Esophagus squamous epithelium (tissue), 5 donors: ENCODE measurements at regions not wholly inside any gene's neighbourhood (a gene's known extent, or its start where the extent isn't known, plus 50 kb on each side); places are given as distances from the start of the nearest gene placed in this dataset.
"Not testable (repeated sequence)": the region's sequence is repeated elsewhere in the genome, so short reads cannot be mapped to it uniquely, and the experiment has no call there.

Experiments used
- DNase-seq: peaks from one replicate; lab custom pipeline; 2025; lab: John Stamatoyannopoulos, UW
- H3K27ac ChIP-seq, 4 donors: fragments of 200-600 bp; sonication (generic); one replicate each; pipeline ENCODE4 v1.5.1; 2016 to 2019; ENCODE audit warnings: mild to moderate bottlenecking in 1 of 4
- H3K27me3 ChIP-seq, 4 donors: fragments of 200-600 bp; sonication (generic); 1 replicate in 3 of 4; 2 replicates in 1 of 4; pipeline versions ENCODE4 v1.5.1 to v1.6.0; 2017 to 2021; ENCODE audit warnings: antibody characterized with exemption in 1 of 4
- H3K36me3 ChIP-seq, 3 donors: fragments of 200-600 bp; sonication (generic); one replicate each; pipeline ENCODE4 v1.5.1; 2016 to 2019
- H3K4me1 ChIP-seq, 3 donors: fragments of 200-600 bp; sonication (generic); one replicate each; pipeline ENCODE4 v1.5.1; 2017 to 2019
- H3K4me3 ChIP-seq, 4 donors: fragments of 200-600 bp; sonication (generic); 1 replicate in 3 of 4; 2 replicates in 1 of 4; pipeline ENCODE4 v1.5.1; 2016 to 2019; ENCODE audit warnings: mild to moderate bottlenecking in 2 of 4, moderate library complexity in 1 of 4
- H3K9me3 ChIP-seq, 3 donors: fragments of 200-600 bp; sonication (generic); one replicate each; pipeline ENCODE4 v1.5.1; 2016 to 2019
- CTCF ChIP-seq, 6 experiments: fragments of 450-650 bp in 4 of 6; fragments of 200-600 bp in 2 of 6; sonication (generic) in 2 of 6; IDR thresholded peaks; one replicate each; pipeline ENCODE4 v1.5.1; 2016 to 2019; ENCODE audit warnings: antibody characterized with exemption in 6 of 6, mild to moderate bottlenecking in 4 of 6, moderate library complexity in 4 of 6
- POLR2A ChIP-seq, 4 donors: fragments of 450-650 bp; IDR thresholded peaks; one replicate each; pipeline ENCODE4 v1.6.1; 2017; ENCODE audit warnings: antibody characterized with exemption in 4 of 4, mild to moderate bottlenecking in 4 of 4, moderate library complexity in 3 of 4
- WGBS, 2 donors: methylation state at CpG; one replicate each; pipeline ENCODE4 v1.1.5; 2018; 5-methylcytosine and 5-hydroxymethylcytosine counted together
- intact Hi-C: fragments of 100-400 bp; cut with DNase I; formaldehyde crosslinking; loops from one replicate; pipeline ENCODE4 v1.15.0; 2022
- donor health status: DM: yes; HTN: yes; CAD: no.

GRCh38 chr6:68128211-68128610 is 506.9 kb upstream of the ADGRB3 start:
- no peak overlapping the region for H3K4me3 ChIP-seq
- H3K27ac ChIP-seq: no peak overlapping the region
- WGBS, 2 donors: 29% methylated on average over 2 of the region's 2 CpGs
- H3K9me3 ChIP-seq: peaks cover 0 to under 1% (median 0%) of the 10 kb centered on the region in 3 donors
- H3K36me3 ChIP-seq: no peaks in the 10 kb centered on the region
- DNase-seq: no peak
- H3K4me1 ChIP-seq: no peaks in the 10 kb centered on the region
- TF ChIP-seq CTCF (IDR thresholded peaks at IDR 0.05) (no peak), POLR2A (IDR thresholded peaks at IDR 0.05) (no peak)
- no peaks in the 10 kb centered on the region for H3K27me3 ChIP-seq
- intact Hi-C loops: no loop called here

- no peak overlapping the region for H3K4me3 ChIP-seq
- intact Hi-C loops: no loop called here
- no peak for DNase-seq
- no peaks in the 10 kb centered on the region for H3K27me3 ChIP-seq
- no peak overlapping the region for H3K27ac ChIP-seq
- H3K9me3 ChIP-seq: peaks cover 0 to 10% (median 0%) of the 10 kb centered on the region in 3 donors
- TF ChIP-seq CTCF (IDR thresholded peaks at IDR 0.05) (no peak), POLR2A (IDR thresholded peaks at IDR 0.05) (no peak)
- no peaks in the 10 kb centered on the region for H3K4me1 ChIP-seq
- 83 to 92% methylated on average over 4 of the region's 4 CpGs for WGBS, 2 donors
- no peaks in the 10 kb centered on the region for H3K36me3 ChIP-seq
These were observed 508.0 kb upstream of the ADGRB3 start for GRCh38 chr6:68127074-68127473.

GRCh38 chr6:68126089-68126749 is 508.9 kb upstream of the ADGRB3 start:
- Histone ChIP-seq H3K27me3 (no peaks in the 10 kb centered on the region), H3K27ac (no peak overlapping the region), H3K9me3 (peaks cover 0 to 19% (median 0%) of the 10 kb centered on the region in 3 donors), H3K4me3 (no peak overlapping the region), H3K4me1 (no peaks in the 10 kb centered on the region), H3K36me3 (no peaks in the 10 kb centered on the region)
- no peak for DNase-seq
- intact Hi-C loops: no loop called here
- WGBS, 2 donors: 88 to 90% methylated on average over 2 of the region's 2 CpGs
- TF ChIP-seq POLR2A (IDR thresholded peaks at IDR 0.05): no peak
- TF ChIP-seq CTCF (IDR thresholded peaks at IDR 0.05): no peak

GRCh38 chr6:68122975-68123374 is 512.1 kb upstream of the ADGRB3 start:
- intact Hi-C loops: not testable (repeated sequence)
- WGBS, 2 donors: 47 to 63% methylated on average over 2 of the region's 2 CpGs

GRCh38 chr6:68122032-68122431 is 513.0 kb upstream of the ADGRB3 start:
- intact Hi-C loops: no loop called here
- Histone ChIP-seq H3K36me3 (no peaks in the 10 kb centered on the region), H3K9me3 (peaks cover 0 to 23% (median 0%) of the 10 kb centered on the region in 3 donors), H3K4me3 (no peak overlapping the region), H3K4me1 (no peaks in the 10 kb centered on the region), H3K27me3 (no peaks in the 10 kb centered on the region), H3K27ac (no peak overlapping the region)
- TF ChIP-seq POLR2A (IDR thresholded peaks at IDR 0.05): no peak
- 30 to 38% methylated on average over 2 of the region's 2 CpGs for WGBS, 2 donors
- no peak for DNase-seq

More at GRCh38 chr6:68122975-68123374, 512.1 kb upstream of the ADGRB3 start:
- not testable (repeated sequence) for H3K27ac ChIP-seq, H3K27me3 ChIP-seq, DNase-seq, H3K4me3 ChIP-seq, H3K36me3 ChIP-seq, H3K4me1 ChIP-seq
- peaks cover 0 to 23% (median 0%) of the 10 kb centered on the region in 3 donors for H3K9me3 ChIP-seq

GRCh38 chr6:68120954-68121353 is 514.1 kb upstream of the ADGRB3 start:
- DNase-seq, H3K4me3 ChIP-seq, H3K4me1 ChIP-seq, H3K27me3 ChIP-seq, intact Hi-C loops, H3K27ac ChIP-seq, H3K36me3 ChIP-seq: not testable (repeated sequence)
- H3K9me3 ChIP-seq: peaks cover 0 to 23% (median 0%) of the 10 kb centered on the region in 3 donors
- WGBS, 2 donors: 58 to 100% methylated on average over 2 of the region's 2 CpGs
